HG03460 (cell line): ENCODE measurements at regions not wholly inside any gene's neighbourhood (a gene's known extent, or its start where the extent isn't known, plus 50 kb on each side); places are given as distances from the start of the nearest gene placed in this dataset.

Experiments used
- ATAC-seq: cut with Tn5 transposase; IDR thresholded peaks from one replicate; pipeline ENCODE4 v1.9.1; 2021; ENCODE audit not compliant: unreplicated experiment

GRCh38 chr4:147052361-147052760, 106.7 kb upstream of the TTC29 start:
- no peak for ATAC-seq

GRCh38 chr4:147054228-147054872, 108.7 kb upstream of the TTC29 start:
- no peak for ATAC-seq

- ATAC-seq = no peak
These were observed 111.4 kb upstream of the TTC29 start for GRCh38 chr4:147056940-147057610.

GRCh38 chr4:147057611-147058190, 112.0 kb upstream of the TTC29 start:
- no peak for ATAC-seq

GRCh38 chr4:147059064-147059731, 113.5 kb upstream of the TTC29 start:
- ATAC-seq = no peak

GRCh38 chr4:147060151-147060931, 114.7 kb upstream of the TTC29 start:
- ATAC-seq = no peak

- ATAC-seq = no peak
These were observed 119.2 kb upstream of the TTC29 start for GRCh38 chr4:147064856-147065255.

GRCh38 chr4:147068564-147068963, 122.9 kb upstream of the TTC29 start:
- ATAC-seq = no peak

GRCh38 chr4:147071209-147071740, 125.6 kb upstream of the TTC29 start:
- ATAC-seq = no peak

GRCh38 chr4:147076179-147076578, 130.5 kb upstream of the TTC29 start:
- no peak for ATAC-seq

- no peak for ATAC-seq
These were observed 131.1 kb upstream of the TTC29 start for GRCh38 chr4:147076728-147077127.

- no peak for ATAC-seq
These were observed 132.7 kb upstream of the TTC29 start for GRCh38 chr4:147078362-147078761.

GRCh38 chr4:147078875-147079658, 133.4 kb upstream of the TTC29 start:
- ATAC-seq = no peak

- no peak for ATAC-seq
These were observed 139.2 kb upstream of the TTC29 start for GRCh38 chr4:147084861-147085260.

GRCh38 chr4:147085781-147086180, 140.1 kb upstream of the TTC29 start:
- ATAC-seq = no peak

- no peak for ATAC-seq
These were observed 142.5 kb upstream of the TTC29 start for GRCh38 chr4:147088146-147088545.

- no peak for ATAC-seq
These were observed 144.8 kb upstream of the TTC29 start for GRCh38 chr4:147090486-147090885.

- ATAC-seq = no peak
These were observed 147.5 kb upstream of the TTC29 start for GRCh38 chr4:147093206-147093605.

GRCh38 chr4:147094238-147094637, 148.6 kb upstream of the TTC29 start:
- ATAC-seq = no peak
